NOMO-1 (cell line): ENCODE measurements at regions not wholly inside any gene's neighbourhood (a gene's known extent, or its start where the extent isn't known, plus 50 kb on each side); places are given as distances from the start of the nearest gene placed in this dataset.

Source experiments
- DNase-seq, 2 experiments: peaks; one replicate each; lab custom pipeline; 2025; ENCODE audit not compliant: unreplicated experiment in 2 of 2; lab: John Stamatoyannopoulos, UW

DNA sequence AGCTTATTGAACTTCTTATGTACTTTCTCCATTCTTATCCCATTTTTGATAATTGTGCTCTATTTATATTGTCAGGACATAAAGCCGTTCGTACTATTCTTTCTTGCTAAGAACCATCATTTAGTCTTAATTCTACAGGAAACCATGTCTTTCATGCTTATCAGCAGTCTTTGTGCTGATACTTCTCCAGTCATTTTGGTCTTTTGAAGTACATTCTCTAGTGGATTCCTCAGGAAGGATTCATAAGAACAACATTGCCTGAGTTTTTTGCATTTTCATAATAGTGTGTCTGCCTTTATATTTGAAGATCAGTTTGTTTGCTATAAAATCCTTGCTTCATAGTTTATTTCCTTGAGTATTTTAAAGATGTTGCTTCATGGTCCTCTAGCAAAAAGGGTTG, 126.6 kb upstream of the NEO1 start:
- DNase-seq: no peak

DNA sequence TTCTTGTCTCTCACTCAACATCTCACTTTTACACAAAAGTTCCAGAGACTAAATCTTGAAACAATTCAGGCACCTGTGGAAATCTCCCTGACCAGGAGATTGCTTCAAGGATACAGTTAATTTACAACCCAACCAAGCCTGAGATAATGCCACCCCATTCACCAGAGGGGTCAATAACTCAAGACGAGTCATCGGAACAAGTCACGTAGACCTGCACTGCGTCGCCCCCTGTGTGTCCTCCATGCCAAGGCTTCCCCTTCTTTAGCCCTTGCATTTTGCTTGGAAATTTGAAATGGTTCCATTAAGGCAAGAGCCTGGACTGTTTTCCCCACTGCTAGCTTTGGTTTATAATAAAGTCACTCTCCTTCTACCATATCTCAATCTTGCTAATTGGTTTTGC, 129.0 kb upstream of the NEO1 start:
- no peak for DNase-seq

DNA sequence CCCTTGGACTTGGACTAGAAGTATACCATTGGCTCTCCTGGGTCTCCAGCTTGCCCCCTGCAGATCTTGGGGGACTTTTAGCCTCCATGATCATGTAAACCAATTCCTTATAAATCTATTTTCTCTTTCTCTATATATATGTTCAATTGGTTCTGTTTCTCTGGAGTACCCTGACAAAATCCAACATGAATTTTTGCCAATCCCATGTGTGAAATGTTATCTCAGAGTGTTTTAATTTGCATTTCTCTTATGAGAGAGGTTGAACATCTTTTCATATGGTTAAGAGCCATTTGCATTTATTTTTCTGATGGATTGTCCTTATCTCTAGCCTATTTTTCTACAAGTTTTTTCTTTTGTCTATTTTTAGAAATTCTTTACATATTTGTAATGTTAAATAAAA, 131.7 kb upstream of the NEO1 start:
- DNase-seq: no peak

DNA sequence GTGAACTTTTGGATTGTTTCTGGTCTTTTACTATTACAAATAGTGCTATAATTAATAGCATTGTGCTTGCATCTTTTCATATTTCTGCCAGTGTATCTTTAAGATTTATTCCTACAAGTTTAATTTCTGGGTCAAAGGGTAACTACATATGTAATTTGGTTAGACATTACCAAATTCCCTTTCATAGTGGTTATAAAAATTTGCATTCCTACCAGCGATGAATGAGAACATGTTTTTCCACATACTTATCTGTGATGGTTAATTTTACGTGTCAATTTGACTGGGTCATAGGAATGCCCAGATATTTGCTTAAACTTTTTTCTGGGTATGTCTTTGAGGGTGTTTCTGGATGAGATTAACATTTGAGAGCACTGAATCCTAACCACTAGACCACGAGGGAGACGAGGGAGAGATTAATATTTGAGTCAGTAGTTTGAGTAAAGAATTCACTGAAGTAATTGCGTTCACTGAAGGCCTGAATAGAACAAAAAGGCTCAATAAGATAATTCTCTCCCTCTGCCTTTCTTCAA, 132.3 kb upstream of the NEO1 start:
- DNase-seq: no peak

DNA sequence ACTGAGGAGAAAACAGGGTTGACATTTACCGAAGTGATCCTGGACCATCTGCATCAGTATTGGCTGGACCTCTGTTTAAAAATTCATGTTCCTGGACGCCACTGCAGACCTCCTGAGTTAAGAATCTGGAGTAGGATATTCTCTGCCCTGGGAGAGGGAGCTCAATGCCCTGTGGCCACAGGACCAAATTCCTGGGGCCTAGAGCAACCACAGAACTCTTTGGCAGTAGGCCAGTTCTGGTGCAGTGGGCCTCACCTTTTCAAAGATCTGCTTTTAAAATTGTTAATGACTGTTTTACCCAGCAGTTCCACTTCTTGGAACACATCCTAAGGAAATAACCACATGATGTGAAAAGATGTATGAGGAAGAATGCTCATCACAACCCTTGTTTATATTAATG, 133.3 kb upstream of the ADPGK start:
- DNase-seq: no peak

DNA sequence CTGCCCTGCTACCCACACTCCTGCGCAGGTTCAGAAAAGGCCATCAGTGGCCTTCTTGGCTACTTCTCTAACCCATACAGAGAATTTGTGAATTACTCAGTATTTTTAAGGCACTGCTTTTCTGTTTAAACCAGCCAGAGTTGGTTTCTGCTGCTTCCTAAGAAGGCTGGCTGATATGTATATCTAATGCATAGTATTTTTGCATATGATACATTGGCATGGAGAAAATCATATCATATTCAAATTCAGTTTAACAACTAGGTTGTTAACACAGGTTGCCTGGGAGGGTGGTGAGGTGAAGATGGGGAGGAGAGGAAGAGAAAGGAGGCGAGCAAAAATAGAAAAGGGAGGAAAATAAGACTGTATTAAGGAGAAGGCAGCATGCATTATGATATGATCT, 132.8 kb upstream of the ADPGK start:
- DNase-seq: no peak

DNA sequence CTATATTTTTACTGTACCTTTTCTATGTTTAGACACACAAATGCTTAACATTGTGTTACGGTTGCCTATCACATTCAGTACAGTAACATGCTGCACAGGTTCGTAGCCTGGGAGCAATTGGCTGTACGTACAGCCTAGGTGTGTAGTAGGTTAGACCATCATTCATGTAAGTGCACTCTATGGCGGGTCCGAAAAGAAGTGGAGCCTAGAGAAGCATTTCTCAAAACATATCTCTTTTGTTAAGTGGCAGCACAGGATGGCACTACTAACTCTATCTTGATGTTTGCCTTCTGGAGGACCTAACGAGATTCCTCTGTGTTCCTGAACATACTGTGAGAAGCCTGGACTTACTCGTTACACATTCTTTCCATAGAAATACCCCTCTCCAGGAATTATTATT, 132.3 kb upstream of the ADPGK start:
- no peak for DNase-seq

DNA sequence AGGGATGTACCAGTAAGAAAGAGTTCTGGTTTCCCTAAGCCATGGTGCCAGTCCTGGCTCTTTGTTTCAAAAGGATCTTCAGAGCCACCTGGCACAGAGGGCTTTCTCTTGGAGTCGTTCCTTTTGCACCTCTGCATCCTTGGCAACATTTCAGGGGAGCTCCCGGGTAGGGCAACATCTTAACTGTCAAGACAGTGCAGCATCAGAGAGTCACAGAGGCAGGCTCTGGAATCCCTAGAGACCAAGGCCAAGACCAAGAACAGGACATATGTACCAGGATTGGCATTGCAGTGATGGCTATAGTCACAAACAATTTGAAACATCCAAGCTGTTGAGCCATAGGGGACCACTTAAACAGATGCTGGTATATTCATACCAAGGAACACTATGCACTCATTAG, 129.4 kb upstream of the ADPGK start:
- no peak for DNase-seq

DNA sequence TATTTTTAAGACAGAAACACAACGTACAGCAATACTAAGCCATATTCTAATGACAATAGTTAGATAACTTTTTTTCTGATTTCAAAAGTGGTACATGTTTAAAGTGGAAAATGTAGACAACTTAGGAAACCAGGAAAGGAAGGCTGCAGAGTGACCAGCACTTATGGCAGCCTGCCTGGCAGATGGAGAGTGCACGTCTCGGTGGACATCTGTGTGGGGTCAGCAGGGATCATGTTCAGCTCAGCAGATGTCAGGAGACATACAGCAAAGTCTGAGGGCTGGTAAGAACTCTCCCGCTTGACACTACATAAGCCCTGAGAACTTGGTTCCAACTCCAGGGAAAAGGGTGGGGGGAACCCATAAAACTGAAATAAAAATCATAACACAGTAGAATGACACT, 128.6 kb upstream of the ADPGK start:
- no peak for DNase-seq

DNA sequence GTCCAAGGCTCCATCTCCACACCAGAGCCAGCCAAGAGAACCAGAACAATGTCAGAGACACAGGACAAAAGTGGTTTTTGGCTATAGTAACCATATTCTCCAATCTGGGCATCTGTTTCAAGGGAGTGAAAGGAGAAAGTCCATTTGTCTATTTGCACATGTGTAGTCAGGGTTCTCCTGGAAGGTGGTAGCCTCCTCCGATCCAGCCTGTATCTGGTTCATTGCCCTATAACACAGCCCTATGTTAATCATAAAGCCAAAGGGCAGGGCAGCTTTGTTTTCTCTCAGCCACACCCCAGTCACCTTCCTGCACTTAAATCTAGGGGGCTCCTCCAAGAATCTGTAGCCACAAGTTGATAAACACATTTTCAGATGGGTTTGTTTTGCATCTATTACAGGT, 128.1 kb upstream of the ADPGK start:
- DNase-seq: no peak

DNA sequence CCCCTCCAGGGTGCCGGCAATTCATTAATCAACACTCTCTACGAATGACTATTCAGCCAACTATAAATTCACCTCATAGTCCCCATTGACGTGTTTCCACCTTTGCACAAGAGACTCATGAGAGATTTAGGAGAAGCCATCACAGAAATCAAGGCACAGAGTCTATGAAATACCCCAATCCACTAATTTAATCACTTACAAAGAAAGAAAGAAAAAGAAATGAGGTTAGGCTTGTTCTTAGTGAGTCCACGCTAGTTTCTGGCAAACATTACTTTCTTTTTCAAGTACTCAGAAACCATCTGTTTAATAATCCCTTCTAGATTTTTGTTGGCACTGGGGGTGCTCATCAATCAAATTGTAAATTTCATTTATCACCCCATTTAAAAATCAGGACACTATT, 125.2 kb upstream of the ADPGK start:
- DNase-seq: no peak

DNA sequence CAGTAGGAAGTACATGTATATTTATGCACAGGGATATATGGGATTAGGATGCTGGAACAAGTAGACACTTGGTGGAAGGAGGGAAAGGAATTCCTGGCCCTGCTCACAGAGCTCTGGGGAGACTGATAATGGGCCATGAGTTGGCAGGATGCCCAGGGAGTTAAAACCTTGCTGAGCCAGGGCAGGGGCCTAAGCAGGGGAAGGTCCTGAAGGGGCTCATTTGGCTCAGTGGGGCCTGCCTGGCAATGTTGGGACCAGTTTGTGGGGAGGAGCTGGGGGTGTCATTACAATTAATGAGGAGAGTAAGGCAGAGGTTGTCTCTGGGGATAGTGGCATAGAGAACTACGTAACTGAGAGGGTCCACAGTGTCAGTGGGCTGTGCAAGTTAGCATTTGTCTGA, 124.2 kb upstream of the ADPGK start:
- no peak for DNase-seq

DNA sequence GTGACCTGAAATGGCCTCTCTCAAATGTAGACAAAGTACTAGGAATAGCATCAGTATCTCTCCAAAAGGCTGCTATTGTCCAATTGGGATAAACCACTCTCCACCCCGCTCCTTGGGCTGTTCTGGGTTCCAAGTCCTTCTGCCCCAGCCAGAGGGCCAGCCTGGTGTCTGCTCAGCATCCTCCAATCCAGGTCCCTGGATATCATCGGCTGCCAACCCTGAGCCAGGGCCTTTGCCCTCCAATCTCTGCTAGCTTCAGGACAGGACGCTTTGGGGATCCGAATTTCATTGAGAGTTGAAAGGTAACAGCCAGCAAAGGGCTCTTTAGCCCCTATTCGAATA, 119.3 kb upstream of the ADPGK start:
- no peak for DNase-seq

DNA sequence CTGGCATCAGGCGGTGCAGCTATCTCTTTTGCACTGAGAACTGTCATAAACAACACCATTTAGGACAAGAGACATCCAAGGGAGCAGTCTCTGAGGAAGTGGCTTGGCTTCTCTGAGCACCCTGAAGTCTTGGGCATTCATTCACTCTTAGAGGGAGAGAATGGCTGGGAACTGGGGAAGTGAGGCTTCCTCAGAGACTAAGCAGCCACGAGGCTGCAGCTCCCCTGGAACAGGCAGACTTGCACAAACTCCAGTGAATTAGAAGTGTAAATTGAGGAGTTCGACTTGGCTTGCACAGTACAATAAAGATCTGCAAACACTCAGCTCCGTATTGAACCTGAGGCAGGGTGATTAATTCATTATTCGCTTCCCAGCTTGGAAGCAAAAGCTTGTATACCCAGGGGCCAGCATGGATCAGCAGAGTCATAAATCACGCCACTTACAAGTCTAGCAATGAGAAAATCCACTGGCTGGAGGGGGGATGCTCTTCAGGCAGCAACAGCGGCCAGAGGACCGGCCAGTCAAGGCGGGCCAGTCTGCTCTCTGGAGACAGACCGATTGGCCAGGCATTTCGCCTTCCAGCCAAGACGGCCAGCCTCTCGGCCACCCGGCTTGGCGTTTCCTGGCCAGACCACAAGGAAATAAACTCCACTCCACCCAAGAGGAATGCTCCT, 118.8 kb upstream of the ADPGK start:
- no peak for DNase-seq

DNA sequence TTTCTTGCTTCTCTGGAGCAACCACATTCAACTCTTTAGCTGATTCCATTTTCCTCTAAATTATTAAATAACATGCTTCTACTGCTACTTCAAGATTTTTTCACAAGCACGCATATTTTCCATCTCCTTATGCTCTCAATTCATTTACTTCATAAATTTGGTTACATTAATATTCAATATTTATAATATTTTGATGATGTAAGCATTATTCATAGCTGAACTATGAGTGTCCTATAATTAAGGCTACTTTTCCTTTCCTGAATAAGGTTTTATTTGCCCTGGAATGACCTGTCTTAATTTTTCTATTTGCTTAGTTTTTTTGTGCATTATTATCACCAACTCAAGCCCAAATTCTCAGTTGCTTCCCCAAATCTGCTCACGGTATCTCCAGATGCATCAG, 109.4 kb upstream of the ADPGK start:
- no peak for DNase-seq

DNA sequence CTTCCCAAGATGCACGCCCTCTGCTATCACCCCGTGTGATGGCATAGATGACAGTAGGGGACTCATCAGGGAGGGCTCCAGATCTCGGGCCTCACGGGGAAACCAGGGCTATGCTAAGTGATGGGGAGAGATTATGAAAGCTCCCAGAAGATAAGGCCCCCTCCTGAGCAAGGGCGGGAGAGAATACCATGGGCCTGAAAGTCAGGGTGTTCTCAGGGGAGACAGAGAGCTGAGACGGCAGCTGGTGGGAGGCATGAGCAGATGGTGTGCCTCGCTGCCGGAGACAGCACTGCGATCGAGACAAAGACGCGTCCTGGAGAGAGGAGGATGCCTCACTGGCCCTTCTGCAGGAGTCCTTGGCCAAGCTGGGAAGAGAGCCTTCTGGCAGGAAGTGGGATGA, 106.5 kb upstream of the ADPGK start:
- no peak for DNase-seq

DNA sequence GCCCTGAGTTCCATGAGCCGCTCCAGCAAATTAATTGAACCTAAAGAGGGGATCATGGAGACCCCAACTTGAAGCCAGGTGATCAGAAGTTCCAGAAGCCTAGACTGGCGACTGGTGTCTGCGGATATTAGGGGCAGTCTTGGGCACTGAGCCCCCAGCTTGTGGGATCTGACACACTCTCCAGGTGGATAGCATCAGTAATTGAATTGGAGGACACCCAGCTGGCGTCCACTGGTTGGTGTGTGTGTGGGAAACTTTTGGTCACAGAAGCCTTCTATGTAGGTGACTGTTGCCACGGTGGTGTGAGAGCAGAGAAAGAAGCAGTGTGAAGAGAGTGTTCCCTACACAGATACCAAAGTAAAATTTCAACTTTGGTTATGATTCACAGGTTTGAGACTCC, 106.0 kb upstream of the ADPGK start:
- DNase-seq: no peak

DNA sequence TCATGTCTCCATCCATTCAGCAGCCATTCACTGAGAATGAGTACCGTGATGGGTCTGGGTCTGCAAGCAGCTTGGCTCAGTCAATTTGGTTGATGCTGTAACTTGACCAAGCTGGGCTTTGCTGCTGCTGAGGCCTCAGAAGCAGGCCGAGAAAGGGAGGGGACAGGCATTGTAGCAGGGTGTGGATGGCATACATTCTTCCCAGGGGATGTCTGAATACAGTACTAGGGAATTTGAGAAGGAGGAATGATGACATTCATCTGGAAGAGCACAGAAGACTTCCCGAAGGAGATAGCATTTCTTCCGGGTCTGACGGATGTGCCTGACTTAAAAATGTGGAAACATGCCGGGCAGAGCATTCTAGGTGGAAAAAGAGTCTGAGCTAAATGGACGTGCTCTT, 105.3 kb upstream of the ADPGK start:
- DNase-seq: no peak

DNA sequence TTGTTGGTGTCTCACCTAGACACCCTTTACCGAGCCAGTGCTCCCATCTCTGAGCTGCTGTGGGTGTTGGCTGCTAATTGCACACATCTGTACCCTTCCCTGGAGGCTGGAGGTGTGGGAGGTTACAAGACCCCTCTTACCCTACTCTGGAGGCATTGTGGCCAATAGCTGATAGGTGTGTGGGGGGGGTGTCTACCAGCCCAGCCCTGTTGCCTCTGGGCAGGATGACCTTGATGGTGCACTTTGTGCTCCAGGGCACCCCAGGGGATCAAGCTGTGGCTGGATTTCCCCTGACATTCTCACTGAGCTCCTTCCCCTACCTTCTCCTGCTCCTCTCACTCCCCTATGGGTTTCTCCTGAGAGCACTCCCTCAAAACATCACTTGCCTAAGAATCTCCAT, 104.7 kb upstream of the ADPGK start:
- no peak for DNase-seq

DNA sequence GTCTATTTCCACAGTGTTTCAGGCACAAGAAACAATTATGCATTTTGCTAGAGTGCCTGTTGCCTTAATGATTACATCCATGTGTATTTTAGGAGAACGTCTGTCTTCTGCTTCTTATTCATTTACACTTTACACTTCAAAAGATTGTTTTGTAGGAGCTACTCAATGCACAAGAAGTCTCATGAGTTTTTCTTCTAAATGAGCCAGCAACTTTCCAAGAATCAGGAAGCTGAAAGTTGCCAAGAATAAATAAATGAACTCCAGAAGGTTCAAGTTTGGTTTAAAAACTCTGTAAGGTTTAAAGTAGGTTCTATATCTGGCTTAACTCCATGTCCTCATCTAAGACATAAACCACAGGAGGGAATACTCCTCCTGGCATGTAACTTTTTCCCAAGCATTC, 103.8 kb upstream of the ADPGK start:
- no peak for DNase-seq

DNA sequence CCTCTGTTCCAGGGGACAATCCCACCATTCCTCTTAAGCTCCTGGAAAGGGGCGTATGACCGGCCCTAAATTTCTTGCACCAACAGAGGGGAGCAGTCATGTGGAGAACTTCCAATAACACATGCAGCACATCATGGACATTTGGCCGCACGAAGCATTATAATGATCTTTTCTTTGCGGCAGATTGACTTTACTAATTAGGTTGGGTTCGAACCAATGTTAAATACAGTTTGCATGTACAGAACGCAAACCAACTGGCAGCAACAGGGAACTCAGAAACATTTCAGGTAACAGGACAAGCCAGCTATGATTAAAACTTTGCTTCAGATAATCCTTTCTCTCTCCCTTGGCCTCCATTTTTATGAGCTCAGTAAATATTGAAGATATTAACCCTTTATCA, 100.8 kb upstream of the ADPGK start:
- DNase-seq: no peak

DNA sequence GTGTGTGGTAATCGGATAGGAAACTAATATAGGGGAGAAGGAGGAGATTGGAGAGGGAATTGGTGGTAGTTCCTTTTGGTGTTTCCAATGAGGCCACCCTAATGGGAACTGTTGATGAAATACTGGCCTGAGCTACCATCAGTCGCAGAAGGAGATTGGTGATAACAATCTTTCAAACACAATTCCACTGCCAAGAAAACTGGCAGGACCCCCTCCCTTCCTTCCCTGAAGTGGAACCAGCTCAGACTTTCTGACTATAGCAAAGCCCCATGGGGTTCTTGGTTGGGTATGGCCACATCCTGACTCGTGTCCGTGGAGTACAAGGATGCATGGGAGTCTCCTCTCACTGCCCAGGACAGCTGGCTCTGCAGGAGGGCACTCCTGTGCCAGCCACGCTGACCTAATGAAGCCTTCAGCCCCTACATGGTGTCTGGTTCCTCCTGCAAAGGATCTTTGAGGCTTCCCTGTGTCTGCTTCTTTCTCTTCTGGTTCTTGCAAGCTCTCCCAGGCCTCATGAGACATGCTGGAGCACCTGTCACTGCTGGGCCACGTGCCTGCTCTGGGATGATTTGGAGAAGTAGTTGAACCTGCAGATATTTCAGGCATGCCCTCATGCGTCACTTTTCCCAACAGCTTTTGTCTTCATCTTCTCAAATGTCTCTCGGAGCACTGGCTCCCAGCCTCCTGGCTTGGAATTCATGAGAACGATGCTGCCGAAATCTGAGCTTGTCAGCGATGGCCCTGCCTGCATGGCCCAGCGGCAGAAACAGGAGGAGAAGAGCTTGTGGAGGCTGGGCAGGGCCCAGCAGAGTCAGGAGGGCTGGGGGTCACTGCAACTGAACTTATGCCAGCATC, 90.0 kb upstream of the ADPGK start:
- no peak for DNase-seq
